ENCODE measurements at regions not wholly inside any gene's neighbourhood (a gene's known extent, or its start where the extent isn't known, plus 50 kb on each side); places are given as distances from the start of the nearest gene placed in this dataset.

DNA sequence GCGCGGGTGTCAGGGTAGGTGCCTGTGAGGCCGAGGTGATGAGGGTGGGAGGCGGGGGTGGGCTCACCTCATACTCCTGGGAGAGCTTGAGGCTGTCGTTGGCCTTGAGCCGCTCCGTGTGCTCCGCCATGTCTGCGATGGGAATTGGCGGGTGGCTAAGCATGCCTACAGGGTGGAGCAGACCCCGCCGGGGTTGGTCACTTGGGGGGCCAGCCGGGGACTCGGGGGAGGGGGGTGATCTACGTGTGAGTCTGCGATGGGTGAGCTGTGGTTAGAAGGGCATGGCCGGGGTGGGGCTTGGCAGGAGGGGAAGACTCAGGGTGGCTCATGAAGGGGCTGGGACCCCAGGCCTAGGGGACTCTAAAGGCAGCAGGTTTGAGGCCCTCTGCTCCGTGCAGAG, 125.2 kb downstream of the PTPRS start:
- no peak overlapping the region for H3K4ac ChIP-seq (replicated peaks; ENCODE audit: insufficient read length, low read depth, low read length)
- no peak overlapping the region for H2BK15ac ChIP-seq (ENCODE audit: low read length)
- no peak overlapping the region for H2AK5ac ChIP-seq (ENCODE audit: low read depth, low read length)
- no peak overlapping the region for H2AFZ ChIP-seq (ENCODE audit: low read length)
- H4K5ac ChIP-seq (ENCODE audit: insufficient read length, low read depth, low read length): no peak overlapping the region
- H2BK12ac ChIP-seq (ENCODE audit: low read depth, low read length): no peak overlapping the region
- no peak overlapping the region for H4K91ac ChIP-seq (replicated peaks; ENCODE audit: insufficient read length, low read length)
- no peaks in the 10 kb centered on the region for H3K27me3 ChIP-seq (replicated peaks in 1 of 4; ENCODE audit: control insufficient read depth in 3 of 4, extremely low read depth in 1 of 4, insufficient read depth in 3 of 4, low read length in 3 of 4)
- no peaks in the 10 kb centered on the region for H3K79me1 ChIP-seq (ENCODE audit: low read depth, low read length)
- no peak overlapping the region for H3K56ac ChIP-seq (replicated peaks; ENCODE audit: insufficient read length, low read depth, low read length)
- 95% methylated on average over 9 of the region's 18 CpGs; no CpG with 5 or more reads in 1 of the 2 experiments for WGBS, 2 experiments (ENCODE audit: extremely low coverage in 1 of 2, insufficient coverage in 1 of 2, insufficient read length in 1 of 2, insufficient replicate concordance in 2 of 2, low coverage in 1 of 2, low lambda C conversion rate in 2 of 2, missing lambda C conversion rate in 1 of 2)
- H3K36me3 ChIP-seq (ENCODE audit: control insufficient read depth in 2 of 4, insufficient read depth in 4 of 4, low read length in 3 of 4): peaks cover 70 to 91% (median 89%) of the 10 kb centered on the region in 4 experiments
- TF ChIP-seq TCF12 (IDR thresholded peaks at IDR 0.05; ENCODE audit: low read depth, low read length) (no peak), EGR1 (IDR thresholded peaks at IDR 0.05; ENCODE audit: borderline replicate concordance, low read depth, low read length) (no peak), CHD1 (IDR thresholded peaks at IDR 0.05; ENCODE audit: low read depth, low read length) (no peak), SRF (IDR thresholded peaks at IDR 0.05; ENCODE audit: low read depth, low read length) (no peak)
- no peak overlapping the region for H3K23ac ChIP-seq (ENCODE audit: insufficient read length)
- peaks cover 0 to 4% of the 10 kb centered on the region in 2 experiments; a peak in 1 of 4 replicates for H3K9me3 ChIP-seq (ENCODE audit: insufficient read depth in 2 of 2, low read depth in 1 of 2, low read length in 1 of 2)
- H3K79me2 ChIP-seq (ENCODE audit: control insufficient read depth in 1 of 2, insufficient read depth in 2 of 2, low read length in 2 of 2): no peaks in the 10 kb centered on the region
- H3K9ac ChIP-seq (replicated peaks in 1 of 4; ENCODE audit: extremely low read depth in 1 of 4, low read depth in 3 of 4, low read length in 3 of 4): no peak overlapping the region
- H3K14ac ChIP-seq (ENCODE audit: insufficient read length): no peak overlapping the region
- no peaks in the 10 kb centered on the region for H3K4me1 ChIP-seq (replicated peaks in 1 of 4; ENCODE audit: control insufficient read depth in 3 of 4, insufficient read depth in 4 of 4, low read length in 3 of 4)
- H3K27ac ChIP-seq (ENCODE audit: low read depth, low read length): no peak overlapping the region
- H3K23me2 ChIP-seq (ENCODE audit: low read depth, low read length): no peaks in the 10 kb centered on the region
- no peak overlapping the region for H3K18ac ChIP-seq (ENCODE audit: extremely low read depth, low read length)
- H2BK5ac ChIP-seq (ENCODE audit: low read depth, low read length): no peak overlapping the region
- no peak overlapping the region for H4K8ac ChIP-seq (ENCODE audit: extremely low read depth, insufficient read depth, low read length)
- DNase-seq (ENCODE audit: low read depth in 1 of 2, low spot score in 2 of 2) (no peak), FAIRE-seq (no peak)
- H2BK120ac ChIP-seq (replicated peaks; ENCODE audit: low read depth, low read length): no peak overlapping the region
- peaks cover 2 to 20% of the 10 kb centered on the region in 2 experiments for H4K20me1 ChIP-seq (replicated peaks in 1 of 2; ENCODE audit: control insufficient read depth in 1 of 2, insufficient read depth in 2 of 2, low read length in 2 of 2)
- CTCF ChIA-PET (ENCODE audit: partially characterized antibody): interaction anchor here (1.9 kb wide), 1 partner anchor 9 kb away, joined by 4 read pairs; no protein-coding TSS in a partner anchor
- no peak overlapping the region for H2BK20ac ChIP-seq (ENCODE audit: low read length)
- H3K4me3 ChIP-seq (ENCODE audit: extremely low read depth in 1 of 4, insufficient read depth in 2 of 4, low read depth in 3 of 4, low read length in 4 of 4): no peak overlapping the region
- H3K4me2 ChIP-seq (ENCODE audit: insufficient read depth in 1 of 2, low read depth in 2 of 2, low read length in 2 of 2): no peak overlapping the region
- POLR2A ChIA-PET (ENCODE audit: partially characterized antibody): no interaction called here

Measured in H1 (cell line).